Fibroblast of the conjunctiva (primary cell): ENCODE measurements at regions not wholly inside any gene's neighbourhood (a gene's known extent, or its start where the extent isn't known, plus 50 kb on each side); places are given as distances from the start of the nearest gene placed in this dataset.

Experiments
- DNase-seq: peaks from one replicate; pipeline ENCODE4 v3.0.0-alpha.2; 2010; ENCODE audit warnings: low read depth

- DNase-seq, result no peak
These were observed 305.9 kb downstream of the BRINP2 start for GRCh38 chr1:177476676-177477075.

GRCh38 chr1:177472567-177472966 lies 301.8 kb downstream of the BRINP2 start:
- DNase-seq, result no peak

- DNase-seq, result no peak
These were observed 300.5 kb downstream of the BRINP2 start for GRCh38 chr1:177471244-177471643.

GRCh38 chr1:177469519-177469918 lies 298.8 kb downstream of the BRINP2 start:
- no peak for DNase-seq

GRCh38 chr1:177466286-177466685 lies 295.5 kb downstream of the BRINP2 start:
- no peak for DNase-seq

- DNase-seq, result no peak
These were observed 293.9 kb downstream of the BRINP2 start for GRCh38 chr1:177464686-177465085.

GRCh38 chr1:177451191-177451590 lies 280.4 kb downstream of the BRINP2 start:
- no peak for DNase-seq

- no peak for DNase-seq
These were observed 278.0 kb downstream of the BRINP2 start for GRCh38 chr1:177448652-177449357.

GRCh38 chr1:177448036-177448615 lies 277.4 kb downstream of the BRINP2 start:
- DNase-seq, result no peak

- DNase-seq, result no peak
These were observed 274.4 kb downstream of the BRINP2 start for GRCh38 chr1:177444997-177445746.

GRCh38 chr1:177443003-177443402 lies 272.2 kb downstream of the BRINP2 start:
- no peak for DNase-seq

GRCh38 chr1:177442584-177442983 lies 271.8 kb downstream of the BRINP2 start:
- DNase-seq, result no peak

- DNase-seq, result no peak
These were observed 270.5 kb downstream of the BRINP2 start for GRCh38 chr1:177441281-177441680.

- no peak for DNase-seq
These were observed 270.1 kb downstream of the BRINP2 start for GRCh38 chr1:177440821-177441220.

GRCh38 chr1:177439301-177439700 lies 268.5 kb downstream of the BRINP2 start:
- DNase-seq, result no peak

- DNase-seq, result no peak
These were observed 264.6 kb downstream of the BRINP2 start for GRCh38 chr1:177435364-177435763.

GRCh38 chr1:177432897-177433296 lies 262.1 kb downstream of the BRINP2 start:
- DNase-seq, result no peak

- DNase-seq, result no peak
These were observed 260.4 kb downstream of the BRINP2 start for GRCh38 chr1:177431123-177431522.

GRCh38 chr1:177429234-177429633 lies 258.5 kb downstream of the BRINP2 start:
- DNase-seq, result no peak

GRCh38 chr1:177427811-177428210 lies 257.1 kb downstream of the BRINP2 start:
- no peak for DNase-seq

- no peak for DNase-seq
These were observed 255.7 kb downstream of the BRINP2 start for GRCh38 chr1:177426497-177426896.

GRCh38 chr1:177425199-177425598 lies 254.4 kb downstream of the BRINP2 start:
- DNase-seq, result no peak

- DNase-seq, result no peak
These were observed 254.0 kb downstream of the BRINP2 start for GRCh38 chr1:177424744-177425143.
